NCI-H82 treated with DMSO at 0.1 percent for 48 hours (cell line): ENCODE measurements at regions not wholly inside any gene's neighbourhood (a gene's known extent, or its start where the extent isn't known, plus 50 kb on each side); places are given as distances from the start of the nearest gene placed in this dataset.

Experiments
- DNase-seq: peaks from one replicate; lab custom pipeline; 2025; ENCODE audit not compliant: unreplicated experiment; lab: John Stamatoyannopoulos, UW

GRCh38 chr13:34764246-34764645 is 177.8 kb upstream of the NBEA start:
- DNase-seq: no peak

DNA sequence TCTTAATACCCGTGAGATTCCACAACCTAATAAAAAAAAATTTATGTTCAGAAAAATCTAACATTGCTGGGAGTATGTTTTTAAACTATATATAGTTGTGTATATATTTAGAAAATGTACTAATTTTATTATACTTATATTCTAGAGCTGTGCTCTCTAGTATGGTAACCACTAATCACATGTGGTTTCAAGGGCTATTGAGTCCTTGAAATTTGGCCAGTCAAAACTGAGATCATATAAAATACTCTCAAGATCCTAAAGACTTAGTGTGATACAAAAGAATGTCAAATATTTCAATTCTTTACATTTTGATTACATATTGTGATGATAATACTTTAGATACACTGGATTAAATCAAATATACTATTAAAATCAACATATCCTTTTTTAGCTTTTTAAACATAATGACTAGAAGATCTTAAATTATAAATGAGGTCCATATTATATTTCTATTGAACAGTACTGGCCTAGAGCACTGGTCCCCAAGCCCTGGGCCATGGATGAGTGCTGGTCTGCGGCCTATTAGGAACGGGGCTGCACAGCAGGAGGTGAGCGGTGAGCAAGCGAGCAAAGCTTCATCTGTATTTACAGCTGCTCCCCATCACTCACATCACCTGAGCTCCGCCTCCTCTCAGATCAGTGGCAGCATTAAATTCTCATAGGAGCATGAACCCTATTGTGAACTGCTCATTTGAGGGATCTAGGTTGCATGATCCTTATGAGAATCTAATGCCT is 176.5 kb upstream of the NBEA start:
- no peak for DNase-seq

GRCh38 chr13:34767778-34768177 is 174.3 kb upstream of the NBEA start:
- no peak for DNase-seq

GRCh38 chr13:34772206-34772605 is 169.9 kb upstream of the NBEA start:
- no peak for DNase-seq

GRCh38 chr13:34772881-34773280 is 169.2 kb upstream of the NBEA start:
- DNase-seq: no peak

GRCh38 chr13:34776390-34776981 is 165.6 kb upstream of the NBEA start:
- no peak for DNase-seq

- no peak for DNase-seq
These were observed 164.8 kb upstream of the NBEA start for GRCh38 chr13:34777089-34777913.

- DNase-seq: no peak
These were observed 164.2 kb upstream of the NBEA start for GRCh38 chr13:34777914-34778303.

- DNase-seq: no peak
These were observed 162.9 kb upstream of the NBEA start for GRCh38 chr13:34779171-34779570.

GRCh38 chr13:34793301-34793700 is 148.8 kb upstream of the NBEA start:
- DNase-seq: no peak

GRCh38 chr13:34803756-34804155 is 138.3 kb upstream of the NBEA start:
- DNase-seq: no peak

DNA sequence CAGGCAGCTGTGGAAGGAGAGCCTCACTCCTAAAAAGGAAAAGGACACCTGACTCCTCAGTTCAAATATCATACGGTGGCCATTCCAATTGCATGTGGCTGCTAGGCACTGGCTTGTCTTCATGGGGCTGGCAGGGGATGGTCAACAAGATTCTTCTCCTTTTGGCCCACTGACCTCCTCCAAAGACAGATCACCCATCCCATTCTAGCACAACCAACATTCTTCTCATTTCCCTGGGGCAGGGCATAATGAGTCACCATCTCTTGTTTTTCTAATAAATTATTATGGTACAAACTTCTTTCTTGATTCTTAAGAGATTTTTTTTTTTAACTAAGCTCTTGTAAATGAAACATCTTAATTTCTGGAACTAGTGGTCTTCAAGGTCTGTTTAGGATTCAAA is 136.7 kb upstream of the NBEA start:
- DNase-seq: no peak

DNA sequence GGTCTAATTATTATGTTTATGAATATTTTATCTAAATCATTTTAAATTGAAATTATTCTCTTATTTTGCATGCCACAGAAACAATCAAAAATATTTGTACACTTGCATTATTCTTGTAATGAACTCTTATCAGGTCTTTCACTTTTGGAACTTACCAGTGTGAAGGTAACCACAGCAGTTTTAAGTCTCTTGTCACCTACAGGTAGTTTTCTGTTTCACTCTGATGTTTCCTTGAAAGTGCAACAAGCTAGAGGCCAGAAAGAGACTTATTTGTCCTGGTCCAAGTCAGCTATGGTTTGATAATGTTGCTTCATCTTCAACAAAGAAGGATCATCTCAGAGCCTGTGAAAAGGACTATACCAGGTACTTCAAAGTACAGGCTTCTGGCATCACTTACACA is 133.4 kb upstream of the NBEA start:
- DNase-seq: no peak

- DNase-seq: no peak
These were observed 131.1 kb upstream of the NBEA start for GRCh38 chr13:34810996-34811395.

DNA sequence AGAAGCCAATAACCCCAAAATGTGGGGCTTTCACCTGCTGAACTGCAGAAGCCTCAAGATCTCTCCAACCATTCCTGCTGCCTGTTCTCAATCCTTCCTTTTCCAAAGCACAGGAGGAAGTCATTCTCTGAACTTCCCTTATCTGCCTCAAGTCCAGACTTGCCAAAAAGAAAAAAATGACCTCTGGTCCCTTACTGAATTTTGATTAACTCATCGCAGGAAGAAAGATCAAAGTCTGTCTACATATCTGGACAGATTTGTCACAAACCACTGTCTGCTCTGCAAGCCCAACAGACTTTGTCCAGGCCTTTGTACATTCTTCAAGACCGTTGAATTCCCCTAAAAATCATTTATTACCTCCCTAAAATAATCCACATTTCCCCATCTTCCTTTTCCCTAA is 126.5 kb upstream of the NBEA start:
- no peak for DNase-seq

DNA sequence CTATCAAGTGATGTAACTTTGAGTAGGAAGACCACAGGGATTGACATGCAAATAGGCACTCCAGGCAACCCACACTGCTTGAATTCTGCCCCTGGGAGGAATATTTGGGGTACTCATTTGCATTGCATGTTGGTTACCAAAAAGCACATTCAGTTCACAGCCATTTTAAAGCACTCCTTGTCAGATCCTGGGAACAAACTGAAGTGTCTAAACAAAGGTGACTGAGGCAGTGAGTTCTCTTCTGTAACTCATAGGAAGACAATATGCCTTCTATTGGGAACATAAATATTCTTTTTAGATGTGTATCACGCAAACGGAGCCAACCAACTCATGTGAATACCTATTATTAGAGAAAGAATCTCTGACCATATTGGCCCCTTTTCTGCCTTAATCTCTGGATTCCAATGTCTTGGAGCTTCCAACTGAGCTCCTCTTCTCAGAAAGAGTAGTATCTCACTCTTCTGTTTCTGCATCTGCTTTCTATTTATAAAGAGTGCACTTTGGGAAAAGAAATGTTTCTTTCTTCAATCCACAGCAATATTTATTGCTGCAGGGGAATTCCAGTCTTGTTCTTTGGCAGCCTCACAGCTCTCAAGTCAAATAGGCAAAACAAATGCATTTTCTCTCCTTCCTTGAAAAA is 125.7 kb upstream of the NBEA start:
- DNase-seq: no peak

GRCh38 chr13:34816908-34817665 is 125.0 kb upstream of the NBEA start:
- DNase-seq: no peak

DNA sequence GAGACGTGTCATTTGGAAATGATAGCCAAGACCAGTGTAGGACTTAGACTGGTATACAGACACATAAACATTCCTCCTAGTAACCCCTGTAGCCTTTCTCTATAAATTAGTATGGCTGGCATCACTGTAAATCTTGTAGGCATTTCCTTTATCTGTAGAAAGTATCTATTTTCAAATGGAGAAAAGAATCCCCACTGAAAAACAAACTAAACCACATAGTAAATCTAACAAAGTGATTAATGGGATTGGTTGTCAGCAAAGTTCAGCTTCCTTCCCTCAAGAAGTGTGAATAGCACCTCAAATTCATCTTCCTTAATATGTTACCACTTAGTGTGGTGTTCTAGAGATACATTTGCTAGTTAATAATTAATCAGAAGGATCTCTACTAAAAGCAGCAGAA is 119.4 kb upstream of the NBEA start:
- DNase-seq: no peak

GRCh38 chr13:34826432-34826831 is 115.6 kb upstream of the NBEA start:
- DNase-seq: no peak

DNA sequence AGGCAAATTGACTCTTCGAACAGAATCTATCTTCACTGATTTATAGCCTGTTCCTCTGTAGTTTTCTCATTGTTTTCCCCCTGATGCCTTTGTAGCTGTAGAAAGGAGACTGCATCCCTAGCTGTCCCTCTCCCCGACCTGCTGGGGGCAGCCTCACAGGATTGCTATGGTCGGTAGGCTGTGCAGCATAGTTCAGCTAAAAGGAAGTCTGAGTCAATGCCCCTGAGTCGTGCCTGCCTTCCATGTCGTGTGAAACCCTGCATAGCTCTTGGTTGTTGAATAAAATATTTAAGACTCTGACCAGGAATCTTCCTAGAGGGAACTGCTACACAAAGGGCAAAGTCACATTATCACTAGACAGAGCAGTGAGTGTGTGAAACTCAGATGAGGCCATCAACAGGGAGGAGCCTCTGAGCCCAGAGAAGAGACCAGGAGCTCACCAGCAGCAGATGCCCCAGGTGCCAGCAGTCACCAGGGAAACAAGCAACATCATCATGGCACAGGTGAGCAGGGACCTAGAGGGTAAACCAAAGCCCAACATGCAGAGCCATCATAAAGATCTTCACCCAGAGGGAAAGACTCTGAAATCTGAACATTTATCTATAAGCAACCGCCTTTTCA is 108.4 kb upstream of the NBEA start:
- no peak for DNase-seq

GRCh38 chr13:34842466-34842865 is 99.6 kb upstream of the NBEA start:
- DNase-seq: no peak
